HEK293T (cell line): ENCODE measurements at regions not wholly inside any gene's neighbourhood (a gene's known extent, or its start where the extent isn't known, plus 50 kb on each side); places are given as distances from the start of the nearest gene placed in this dataset.

ENCODE experiments used
- FOXM1 ChIP-seq: fragments of 450-650 bp; IDR thresholded peaks from 2 replicates; pipeline ENCODE4 v1.6.1; 2017; ENCODE audit warnings: mild to moderate bottlenecking, borderline replicate concordance
- HDGF ChIP-seq: fragments of 450-650 bp; IDR thresholded peaks from 2 replicates; pipeline ENCODE4 v1.6.1; 2017; ENCODE audit warnings: antibody characterized with exemption, borderline replicate concordance
- L3MBTL2 ChIP-seq: fragments of 450-650 bp; conservative IDR thresholded peaks from 2 replicates; pipeline ENCODE4 v1.6.1; 2016; ENCODE audit warnings: mild to moderate bottlenecking
- LEF1 ChIP-seq: fragments of 450-650 bp; IDR thresholded peaks from 2 replicates; pipeline ENCODE4 v1.6.1; 2017; ENCODE audit warnings: mild to moderate bottlenecking, borderline replicate concordance
- NFRKB ChIP-seq: fragments of 450-650 bp; IDR thresholded peaks from 2 replicates; pipeline ENCODE4 v1.6.1; 2016; ENCODE audit warnings: mild to moderate bottlenecking, moderate library complexity
- SP1 ChIP-seq: fragments of 450-650 bp; IDR thresholded peaks from 2 replicates; pipeline ENCODE4 v1.6.1; 2017
- SUZ12 ChIP-seq: fragments of 450-650 bp; IDR thresholded peaks from 2 replicates; pipeline ENCODE4 v1.6.1; 2016; ENCODE audit warnings: mild to moderate bottlenecking

GRCh38 chr13:59360916-59361315 lies 802.8 kb downstream of the DIAPH3 start:
- TF ChIP-seq FOXM1 (no peak), SUZ12 (no peak), NFRKB (no peak), SP1 (no peak), L3MBTL2 (no peak), LEF1 (no peak), HDGF (no peak)
